ENCODE measurements at regions not wholly inside any gene's neighbourhood (a gene's known extent, or its start where the extent isn't known, plus 50 kb on each side); places are given as distances from the start of the nearest gene placed in this dataset.

DNA sequence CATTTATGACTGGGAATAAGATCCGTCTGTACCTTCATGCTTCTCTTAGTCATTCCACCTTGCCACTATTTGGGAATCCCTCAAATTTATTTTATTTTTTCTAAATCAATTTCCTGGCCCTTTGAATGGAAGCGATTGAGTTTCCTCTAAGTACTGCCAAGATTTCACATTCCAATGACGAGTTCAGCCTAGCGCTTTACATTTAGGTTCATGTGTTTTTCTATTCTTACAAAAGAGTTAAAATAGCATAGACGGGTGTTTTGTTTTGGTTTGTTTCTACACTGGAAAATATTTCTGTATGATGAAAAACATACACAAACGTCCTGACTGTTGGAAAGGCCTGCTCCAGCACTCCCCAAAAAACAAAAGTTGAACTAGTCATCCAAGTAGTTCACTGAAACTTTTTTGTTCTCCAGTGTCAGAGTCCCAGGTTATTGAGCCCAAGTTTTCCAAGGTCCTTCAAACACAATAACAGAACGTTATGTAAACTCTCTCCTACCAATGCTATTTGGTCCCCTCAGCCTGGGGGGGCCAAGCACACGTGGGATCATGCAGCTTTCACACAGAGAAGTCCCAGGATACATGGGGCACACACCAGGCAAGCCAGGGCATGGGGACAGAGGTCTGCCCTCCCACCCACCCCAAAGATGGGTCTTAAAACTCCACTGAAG lies 74.8 kb upstream of the FOXN3 start:
- H3K27ac Mint-ChIP-seq, result no peak overlapping the region
- no peak overlapping the region for H3K27ac ChIP-seq (ENCODE audit: low read depth, low read length)

DNA sequence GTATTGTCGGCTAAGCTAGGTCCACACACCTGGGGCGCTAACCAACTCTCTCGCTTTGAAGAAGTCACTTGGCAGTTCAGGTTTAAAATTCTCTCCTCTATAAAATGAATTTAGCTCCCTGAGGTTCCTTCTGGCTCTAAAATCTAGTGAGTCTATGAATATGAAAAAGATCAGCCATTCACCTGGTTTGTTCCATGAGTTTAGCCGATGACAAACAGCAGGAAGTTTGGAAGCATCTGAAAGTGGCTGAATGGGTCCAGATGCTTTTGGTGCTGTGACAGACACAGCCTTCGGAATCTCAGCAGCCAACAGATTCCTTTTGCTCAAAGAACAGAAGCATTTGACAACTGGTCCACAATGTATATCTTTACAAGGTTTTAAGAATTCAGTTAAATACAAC lies 73.4 kb upstream of the FOXN3 start:
- H3K27ac Mint-ChIP-seq, result no peak overlapping the region
- 88 to 95% methylated on average over 4 to 5 of the region's 5 CpGs for WGBS, 2 experiments (ENCODE audit: insufficient coverage in 1 of 2, insufficient read length in 1 of 2)
- peaks cover 10% of the 10 kb centered on the region for H3K4me1 Mint-ChIP-seq

More for the DNA sequence above, 74.8 kb upstream of the FOXN3 start:
- no peaks in the 10 kb centered on the region for H3K27me3 Mint-ChIP-seq (ENCODE audit: insufficient read depth)
- Histone ChIP-seq H3K4me1 (ENCODE audit: control insufficient read depth, insufficient read depth, low read length) (peaks cover 4% of the 10 kb centered on the region), H3K4me3 (ENCODE audit: low read length) (no peak overlapping the region), H3K36me3 (ENCODE audit: control insufficient read depth, insufficient read depth, low read length) (no peaks in the 10 kb centered on the region), H3K9me3 (ENCODE audit: control insufficient read depth, low read length) (no peaks in the 10 kb centered on the region), H3K9ac (ENCODE audit: extremely low read depth, low read length, poor library complexity, severe bottlenecking) (no peak overlapping the region), H3K27me3 (ENCODE audit: control insufficient read depth, insufficient read depth, low read length, poor library complexity, severe bottlenecking) (no peaks in the 10 kb centered on the region)
- TF ChIP-seq, protein P1, sequence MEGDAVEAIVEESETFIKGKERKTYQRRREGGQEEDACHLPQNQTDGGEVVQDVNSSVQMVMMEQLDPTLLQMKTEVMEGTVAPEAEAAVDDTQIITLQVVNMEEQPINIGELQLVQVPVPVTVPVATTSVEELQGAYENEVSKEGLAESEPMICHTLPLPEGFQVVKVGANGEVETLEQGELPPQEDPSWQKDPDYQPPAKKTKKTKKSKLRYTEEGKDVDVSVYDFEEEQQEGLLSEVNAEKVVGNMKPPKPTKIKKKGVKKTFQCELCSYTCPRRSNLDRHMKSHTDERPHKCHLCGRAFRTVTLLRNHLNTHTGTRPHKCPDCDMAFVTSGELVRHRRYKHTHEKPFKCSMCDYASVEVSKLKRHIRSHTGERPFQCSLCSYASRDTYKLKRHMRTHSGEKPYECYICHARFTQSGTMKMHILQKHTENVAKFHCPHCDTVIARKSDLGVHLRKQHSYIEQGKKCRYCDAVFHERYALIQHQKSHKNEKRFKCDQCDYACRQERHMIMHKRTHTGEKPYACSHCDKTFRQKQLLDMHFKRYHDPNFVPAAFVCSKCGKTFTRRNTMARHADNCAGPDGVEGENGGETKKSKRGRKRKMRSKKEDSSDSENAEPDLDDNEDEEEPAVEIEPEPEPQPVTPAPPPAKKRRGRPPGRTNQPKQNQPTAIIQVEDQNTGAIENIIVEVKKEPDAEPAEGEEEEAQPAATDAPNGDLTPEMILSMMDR (conservative IDR thresholded peaks at IDR 0.05), result no peak
- no peaks in the 10 kb centered on the region for H3K36me3 Mint-ChIP-seq (ENCODE audit: low read depth)
- no peak for DNase-seq
- H3K9me3 Mint-ChIP-seq, result no peaks in the 10 kb centered on the region
- WGBS, 2 experiments (ENCODE audit: insufficient coverage in 1 of 2, insufficient read length in 1 of 2), result 86 to 94% methylated on average over 5 to 8 of the region's 8 CpGs
- H3K4me1 Mint-ChIP-seq, result peaks cover 10% of the 10 kb centered on the region
- no peak overlapping the region for H3K4me3 Mint-ChIP-seq

DNA sequence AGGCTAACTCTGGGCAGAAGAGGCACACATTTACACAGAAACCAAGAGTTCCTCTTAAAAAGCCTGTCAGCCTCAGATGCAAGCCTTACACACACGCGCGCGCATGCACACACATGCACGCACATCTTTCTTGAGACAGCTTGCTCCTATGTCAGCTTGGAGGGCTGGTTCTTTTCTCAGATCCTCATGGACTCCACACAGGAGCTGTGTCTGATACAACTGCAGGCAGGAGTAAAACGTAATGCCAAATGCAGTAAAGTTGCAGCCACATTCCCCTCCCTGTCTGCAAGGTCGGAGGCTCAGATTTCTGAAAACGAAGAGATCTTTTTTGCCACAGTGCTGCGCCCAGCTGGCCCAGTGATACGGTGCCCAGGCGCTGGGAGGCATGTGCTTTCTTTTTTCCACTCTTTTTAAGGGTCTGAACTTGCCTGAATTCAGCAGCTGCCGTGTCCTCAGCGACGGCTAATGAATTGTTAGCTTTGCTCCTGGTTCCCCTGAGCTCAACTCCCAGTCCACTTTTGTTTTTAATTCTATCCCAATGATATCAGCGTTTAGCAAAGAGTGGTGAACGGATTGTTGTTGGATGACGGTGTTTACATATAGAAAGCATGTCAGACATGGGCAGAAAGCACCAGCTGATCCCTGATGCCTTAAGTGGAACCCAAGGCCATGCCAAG lies 72.9 kb upstream of the FOXN3 start:
- Mint-ChIP-seq H3K36me3 (ENCODE audit: low read depth) (peaks cover 3% of the 10 kb centered on the region), H3K4me3 (no peak overlapping the region), H3K9me3 (no peaks in the 10 kb centered on the region), H3K27me3 (ENCODE audit: insufficient read depth) (no peaks in the 10 kb centered on the region), H3K4me1 (peaks cover 13% of the 10 kb centered on the region), H3K27ac (no peak overlapping the region)
- Histone ChIP-seq H3K4me1 (ENCODE audit: control insufficient read depth, insufficient read depth, low read length) (peaks cover 4% of the 10 kb centered on the region), H3K27ac (ENCODE audit: low read depth, low read length) (no peak overlapping the region), H3K9me3 (ENCODE audit: control insufficient read depth, low read length) (no peaks in the 10 kb centered on the region), H3K27me3 (ENCODE audit: control insufficient read depth, insufficient read depth, low read length, poor library complexity, severe bottlenecking) (no peaks in the 10 kb centered on the region), H3K9ac (ENCODE audit: extremely low read depth, low read length, poor library complexity, severe bottlenecking) (no peak overlapping the region), H3K4me3 (ENCODE audit: low read length) (no peak overlapping the region), H3K36me3 (ENCODE audit: control insufficient read depth, insufficient read depth, low read length) (no peaks in the 10 kb centered on the region)
- no peak for DNase-seq
- 87 to 92% methylated on average over 16 to 17 of the region's 17 CpGs for WGBS, 2 experiments (ENCODE audit: insufficient coverage in 1 of 2, insufficient read length in 1 of 2)
- TF ChIP-seq, protein P1 (conservative IDR thresholded peaks at IDR 0.05), result no peak

More for the DNA sequence above, 73.4 kb upstream of the FOXN3 start:
- Histone ChIP-seq H3K9me3 (ENCODE audit: control insufficient read depth, low read length) (no peaks in the 10 kb centered on the region), H3K36me3 (ENCODE audit: control insufficient read depth, insufficient read depth, low read length) (no peaks in the 10 kb centered on the region), H3K4me3 (ENCODE audit: low read length) (no peak overlapping the region), H3K27ac (ENCODE audit: low read depth, low read length) (no peak overlapping the region), H3K27me3 (ENCODE audit: control insufficient read depth, insufficient read depth, low read length, poor library complexity, severe bottlenecking) (no peaks in the 10 kb centered on the region), H3K4me1 (ENCODE audit: control insufficient read depth, insufficient read depth, low read length) (peaks cover 4% of the 10 kb centered on the region), H3K9ac (ENCODE audit: extremely low read depth, low read length, poor library complexity, severe bottlenecking) (no peak overlapping the region)
- TF ChIP-seq, protein P1 (conservative IDR thresholded peaks at IDR 0.05), result no peak
- Mint-ChIP-seq H3K4me3 (no peak overlapping the region), H3K36me3 (ENCODE audit: low read depth) (no peaks in the 10 kb centered on the region), H3K9me3 (no peaks in the 10 kb centered on the region), H3K27me3 (ENCODE audit: insufficient read depth) (no peaks in the 10 kb centered on the region)
- DNase-seq, result no peak
